WTC11 (cell line): ENCODE measurements at regions not wholly inside any gene's neighbourhood (a gene's known extent, or its start where the extent isn't known, plus 50 kb on each side); places are given as distances from the start of the nearest gene placed in this dataset.
"Not testable (repeated sequence)": the region's sequence is repeated elsewhere in the genome, so short reads cannot be mapped to it uniquely, and the experiment has no call there.

Experiments used
- ATAC-seq: fragments of 200-7000 bp; cut with Tn5 transposase; 2 replicates; pipeline ENCODE4 v1.10.0; 2021; ENCODE audit warnings: mild to moderate bottlenecking, moderate library complexity
- CTCF ChIA-PET: fragments of 300-600 bp; sonication (Branson Sonifier 250); formaldehyde crosslinking; loops from one replicate; lab custom pipeline; 2021; ENCODE audit warnings: antibody characterized with exemption; lab: Charles Lee
- POLR2A ChIA-PET: fragments of 350-600 bp; sonication (Branson Sonifier 250); formaldehyde crosslinking; loops from one replicate; lab custom pipeline; 2021; ENCODE audit warnings: antibody characterized with exemption; lab: Charles Lee
- DNase-seq: peaks from one replicate; pipeline ENCODE4 v3.0.0; 2021; ENCODE audit warnings: low spot score
- H3K27ac Mint-ChIP-seq: 2 replicates; pipeline ENCODE4 v1.8.0; 2021; ENCODE audit warnings: mixed read lengths
- H3K27me3 Mint-ChIP-seq: 2 replicates; pipeline ENCODE4 v1.8.0; 2021; ENCODE audit warnings: low read depth, mild to moderate bottlenecking, moderate library complexity, mixed read lengths
- H3K36me3 Mint-ChIP-seq: 2 replicates; pipeline ENCODE4 v1.8.0; 2021; ENCODE audit warnings: mixed read lengths
- H3K4me1 Mint-ChIP-seq: 2 replicates; pipeline ENCODE4 v1.8.0; 2022; ENCODE audit warnings: mixed read lengths
- H3K4me3 Mint-ChIP-seq: 2 replicates; pipeline ENCODE4 v1.8.0; 2021; ENCODE audit warnings: mild to moderate bottlenecking, moderate library complexity, mixed read lengths
- H3K9me3 Mint-ChIP-seq: 2 replicates; pipeline ENCODE4 v1.8.0; 2021; ENCODE audit warnings: mixed read lengths

GRCh38 chr16:29181921-29182411, 197.1 kb downstream of the LAT start:
- H3K9me3 Mint-ChIP-seq, H3K27ac Mint-ChIP-seq, H3K4me1 Mint-ChIP-seq, DNase-seq, CTCF ChIA-PET, POLR2A ChIA-PET, H3K27me3 Mint-ChIP-seq, H3K4me3 Mint-ChIP-seq, H3K36me3 Mint-ChIP-seq, ATAC-seq: not testable (repeated sequence)

- H3K27ac Mint-ChIP-seq, POLR2A ChIA-PET, CTCF ChIA-PET, H3K36me3 Mint-ChIP-seq, H3K4me3 Mint-ChIP-seq, DNase-seq, H3K4me1 Mint-ChIP-seq, H3K9me3 Mint-ChIP-seq, ATAC-seq, H3K27me3 Mint-ChIP-seq: not testable (repeated sequence)
Measured at GRCh38 chr16:29181254-29181780, 196.5 kb downstream of the LAT start.

- H3K4me1 Mint-ChIP-seq, POLR2A ChIA-PET, H3K4me3 Mint-ChIP-seq, H3K27ac Mint-ChIP-seq, DNase-seq, H3K27me3 Mint-ChIP-seq, ATAC-seq, CTCF ChIA-PET, H3K9me3 Mint-ChIP-seq, H3K36me3 Mint-ChIP-seq: not testable (repeated sequence)
Measured at GRCh38 chr16:29180206-29180600, 195.4 kb downstream of the LAT start.

- ATAC-seq (peak; percentile 76), DNase-seq (peak; percentile 29)
- H3K4me1 Mint-ChIP-seq, H3K27ac Mint-ChIP-seq, H3K4me3 Mint-ChIP-seq, H3K27me3 Mint-ChIP-seq, POLR2A ChIA-PET, H3K9me3 Mint-ChIP-seq, CTCF ChIA-PET, H3K36me3 Mint-ChIP-seq: not testable (repeated sequence)
Measured at GRCh38 chr16:29179401-29180205, 194.8 kb downstream of the LAT start.

DNA sequence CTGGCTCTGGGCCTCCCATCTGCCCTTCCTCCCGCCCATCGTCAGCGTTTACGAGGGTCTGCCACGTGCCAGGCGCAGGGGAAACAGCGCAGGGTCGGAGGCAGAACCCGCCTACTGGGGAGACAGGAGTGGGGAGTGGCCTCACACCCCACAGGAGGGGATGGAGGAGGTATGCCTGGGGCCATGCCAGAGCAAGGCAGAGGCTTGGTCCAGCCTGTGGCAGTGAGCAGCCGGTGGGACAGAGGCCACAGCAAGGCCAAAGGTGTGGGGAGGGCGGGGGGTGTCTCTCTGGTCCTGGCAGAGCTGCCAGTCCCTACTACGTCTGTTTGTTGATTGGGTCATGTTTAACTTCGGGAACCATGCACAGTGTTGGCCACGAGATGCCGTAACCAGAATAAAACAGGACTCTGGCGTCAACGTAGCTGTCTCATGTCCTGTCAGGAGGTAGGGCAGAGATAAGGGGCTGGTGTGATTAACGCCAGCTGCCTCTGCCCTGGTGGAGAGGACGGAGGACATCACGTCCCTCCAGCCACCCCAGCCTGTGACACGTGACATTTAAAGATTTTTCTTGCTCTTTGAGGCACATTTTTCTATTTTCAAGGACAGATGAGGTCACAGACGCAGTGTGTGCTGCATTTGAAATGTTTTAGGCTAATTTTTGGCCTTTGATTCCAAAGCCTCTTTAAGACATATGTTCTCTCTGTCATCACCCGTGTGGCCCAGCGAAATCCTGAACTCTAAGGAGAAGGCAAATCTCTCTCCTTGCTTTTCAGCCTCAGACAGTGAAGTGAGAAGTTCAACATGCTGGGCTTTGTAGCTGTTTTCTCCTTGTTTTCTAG, 193.3 kb downstream of the LAT start:
- H3K4me3 Mint-ChIP-seq, DNase-seq, CTCF ChIA-PET, H3K4me1 Mint-ChIP-seq, H3K9me3 Mint-ChIP-seq, H3K36me3 Mint-ChIP-seq, H3K27me3 Mint-ChIP-seq, ATAC-seq, POLR2A ChIA-PET: not testable (repeated sequence)
- H3K27ac Mint-ChIP-seq = peak overlapping the region; percentile 45; the same call in 1 of the 2 replicates

GRCh38 chr16:29177203-29177887, 192.5 kb downstream of the LAT start:
- POLR2A ChIA-PET, H3K4me1 Mint-ChIP-seq, H3K9me3 Mint-ChIP-seq, CTCF ChIA-PET, H3K4me3 Mint-ChIP-seq, ATAC-seq, DNase-seq, H3K27ac Mint-ChIP-seq, H3K27me3 Mint-ChIP-seq, H3K36me3 Mint-ChIP-seq: not testable (repeated sequence)

DNA sequence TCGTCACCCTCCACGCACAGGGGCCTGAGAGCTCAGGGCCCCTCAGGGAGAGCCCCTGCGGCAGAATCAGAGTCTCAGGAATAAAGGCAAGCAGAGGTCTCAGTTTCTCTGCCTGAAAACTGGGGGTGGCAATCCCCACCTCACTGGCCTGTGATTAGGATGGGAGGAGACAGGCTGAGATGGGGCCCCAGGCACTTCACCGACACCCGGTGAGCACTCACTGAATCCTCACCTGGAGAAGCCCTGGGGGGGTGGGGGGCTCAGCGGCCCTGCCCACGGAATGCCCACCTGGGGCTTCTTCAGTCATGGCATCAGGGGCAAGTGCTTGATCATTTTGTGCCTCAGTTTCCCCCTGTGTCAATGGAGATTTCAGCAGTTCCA, 192.0 kb downstream of the LAT start:
- H3K36me3 Mint-ChIP-seq, DNase-seq, ATAC-seq, CTCF ChIA-PET, H3K4me3 Mint-ChIP-seq, H3K4me1 Mint-ChIP-seq, H3K27ac Mint-ChIP-seq, POLR2A ChIA-PET, H3K27me3 Mint-ChIP-seq: not testable (repeated sequence)
- peaks cover 15% of the 10 kb centered on the region for H3K9me3 Mint-ChIP-seq

GRCh38 chr16:29176154-29176470, 191.3 kb downstream of the LAT start:
- H3K36me3 Mint-ChIP-seq, ATAC-seq, H3K4me1 Mint-ChIP-seq, DNase-seq, H3K27ac Mint-ChIP-seq, H3K4me3 Mint-ChIP-seq, CTCF ChIA-PET, H3K27me3 Mint-ChIP-seq, POLR2A ChIA-PET: not testable (repeated sequence)
- peaks cover 18% of the 10 kb centered on the region for H3K9me3 Mint-ChIP-seq

- POLR2A ChIA-PET, H3K36me3 Mint-ChIP-seq, H3K27ac Mint-ChIP-seq, H3K27me3 Mint-ChIP-seq, DNase-seq, H3K4me3 Mint-ChIP-seq, CTCF ChIA-PET, H3K4me1 Mint-ChIP-seq, ATAC-seq: not testable (repeated sequence)
- H3K9me3 Mint-ChIP-seq = peaks cover 21% of the 10 kb centered on the region
Measured at GRCh38 chr16:29175411-29176153, 190.7 kb downstream of the LAT start.

DNA sequence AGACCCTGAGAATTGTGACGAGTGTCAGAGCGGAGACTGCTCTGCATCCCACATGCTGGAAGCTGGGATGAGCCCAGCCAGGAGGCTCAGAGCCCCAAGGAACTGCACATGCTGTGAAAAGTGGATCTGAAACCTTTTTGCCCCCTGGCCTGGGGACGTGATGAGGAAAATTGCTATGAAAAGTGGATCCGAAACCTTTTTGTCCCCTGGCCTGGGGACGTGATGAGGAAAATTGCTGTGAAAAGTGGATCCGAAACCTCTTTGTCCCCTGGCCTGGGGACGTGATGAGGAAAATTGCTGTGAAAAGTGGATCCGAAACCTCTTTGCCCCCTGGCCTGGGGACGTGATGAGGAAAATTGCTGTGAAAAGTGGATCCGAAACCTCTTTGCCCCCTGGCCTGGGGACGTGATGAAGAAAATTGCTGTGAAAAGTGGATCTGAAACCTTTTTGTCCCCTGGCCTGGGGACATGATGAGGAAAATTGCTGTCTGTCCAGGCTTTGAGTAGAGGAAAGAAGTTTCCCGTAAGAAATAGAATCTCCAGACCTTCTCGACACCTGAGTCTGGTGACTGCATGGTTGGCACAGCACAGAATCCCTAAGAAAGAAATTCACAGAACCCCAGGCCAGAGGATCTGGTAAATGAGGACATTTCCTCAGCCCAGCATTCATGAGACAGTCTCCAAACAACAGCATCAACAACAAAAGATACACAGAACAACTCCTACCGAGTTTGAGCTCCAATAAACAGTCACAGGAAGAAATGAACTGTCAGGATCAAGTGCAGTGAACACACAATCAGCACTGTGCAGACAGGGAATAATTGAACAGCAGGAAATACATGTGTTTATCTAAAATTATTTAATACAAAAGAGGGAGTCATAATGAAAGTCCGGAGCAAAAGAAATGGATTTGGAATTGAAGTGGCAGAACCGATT, 188.8 kb downstream of the LAT start:
- H3K36me3 Mint-ChIP-seq, DNase-seq, ATAC-seq, POLR2A ChIA-PET, CTCF ChIA-PET, H3K27me3 Mint-ChIP-seq, H3K4me3 Mint-ChIP-seq, H3K4me1 Mint-ChIP-seq, H3K27ac Mint-ChIP-seq: not testable (repeated sequence)
- peaks cover 21% of the 10 kb centered on the region for H3K9me3 Mint-ChIP-seq
